HepG2 (cell line): ENCODE measurements at regions not wholly inside any gene's neighbourhood (a gene's known extent, or its start where the extent isn't known, plus 50 kb on each side); places are given as distances from the start of the nearest gene placed in this dataset.

ENCODE experiments used
- ATAC-seq: fragments of 200-7000 bp; cut with Tn5 transposase; 3 replicates; pipeline ENCODE4 v1.9.1; 2020; ENCODE audit warnings: mild to moderate bottlenecking, moderate library complexity
- BruUV-seq: library from RNA; stranded (reverse); fragments of 400-500 nt; replicated peaks from 2 replicates; lab custom pipeline; 2021; lab: Mats Ljungman, UMichigan
- CTCF ChIA-PET: fragments of 300-600 bp; formaldehyde crosslinking; extraction: SDS; loops from one replicate; lab custom pipeline; 2021; ENCODE audit warnings: low total read pairs, inconsistent platforms, low intra/inter-chr PET ratio; lab: Yijun Ruan, JAX
- POLR2A ChIA-PET: fragments of 350-600 bp; sonication (Branson Sonifier 250); formaldehyde crosslinking; loops from one replicate; lab custom pipeline; 2020; ENCODE audit warnings: antibody characterized with exemption, inconsistent platforms; lab: Yijun Ruan, JAX
- DNase-seq: peaks from one replicate; pipeline ENCODE4 v3.0.0-alpha.2; 2015; ENCODE audit warnings: low spot score
- FAIRE-seq: peaks from 3 replicates; lab custom pipeline; 2011; peaks lifted over from hg19 to GRCh38; lab: Jason Lieb, UNC
- H2AFZ ChIP-seq: one replicate; pipeline ENCODE4 v1.6.1; 2011; ENCODE audit warnings: low read length, inconsistent platforms
- H3K27ac ChIP-seq: fragments of 300-600 bp; 3 replicates; pipeline ENCODE4 v1.8.0; 2011; ENCODE audit warnings: mixed run types, mild to moderate bottlenecking, mixed read lengths, low read length, inconsistent platforms; ENCODE audit not compliant: insufficient read depth; ENCODE audit errors: extremely low read length
- H3K27me3 ChIP-seq, 2 experiments: fragments of 200-600 bp in 1 of 2; 2 replicates in 1 of 2; 3 replicates in 1 of 2; pipeline versions ENCODE4 v1.6.0 to v1.8.0; 2011; ENCODE audit warnings: low read length in 2 of 2, mild to moderate bottlenecking in 2 of 2, moderate library complexity in 2 of 2, inconsistent platforms in 1 of 2; ENCODE audit not compliant: insufficient read depth in 2 of 2, control insufficient read depth in 1 of 2
- H3K36me3 ChIP-seq, 2 experiments: fragments of 200-600 bp in 1 of 2; replicated peaks in 1 of 2; 2 replicates in 1 of 2; 3 replicates in 1 of 2; pipeline versions ENCODE4 v1.5.1 to v1.8.0; 2011; ENCODE audit warnings: low read length in 2 of 2, inconsistent platforms in 1 of 2; ENCODE audit not compliant: insufficient read depth in 2 of 2, control insufficient read depth in 1 of 2
- H3K4me1 ChIP-seq: 2 replicates; pipeline ENCODE4 v1.5.1; 2012; ENCODE audit warnings: low read length, inconsistent platforms; ENCODE audit not compliant: insufficient read depth
- H3K4me2 ChIP-seq: 2 replicates; pipeline ENCODE4 v1.6.0; 2011; ENCODE audit warnings: low read depth, low read length, inconsistent platforms
- H3K4me3 ChIP-seq, 3 experiments: fragments of 200-600 bp in 1 of 3; sonication (generic), shearing (Covaris generic) in 1 of 3; replicated peaks in 1 of 3; 2 replicates each; pipeline ENCODE4 v1.5.1; 2011 to 2016; ENCODE audit warnings: low read length in 3 of 3, inconsistent platforms in 2 of 3, low read depth in 2 of 3, mild to moderate bottlenecking in 2 of 3, control low read depth in 1 of 3, mixed read lengths in 1 of 3; ENCODE audit not compliant: insufficient read depth in 1 of 3
- H3K79me2 ChIP-seq: one replicate; pipeline ENCODE4 v1.6.1; 2011; ENCODE audit warnings: low read length, inconsistent platforms; ENCODE audit not compliant: insufficient read depth
- H3K9ac ChIP-seq: 2 replicates; pipeline ENCODE4 v1.6.0; 2011; ENCODE audit warnings: mild to moderate bottlenecking, low read depth, low read length, inconsistent platforms; ENCODE audit not compliant: insufficient read depth
- H3K9me3 ChIP-seq: 2 replicates; pipeline ENCODE4 v1.5.1; 2012; ENCODE audit warnings: mild to moderate bottlenecking, low read length
- H4K20me1 ChIP-seq: 2 replicates; pipeline ENCODE4 v1.6.0; 2011; ENCODE audit warnings: inconsistent platforms, mild to moderate bottlenecking, low read length, moderate library complexity; ENCODE audit not compliant: insufficient read depth
- BRCA1 ChIP-seq: sonication (generic); formaldehyde crosslinking; IDR thresholded peaks from 2 replicates; pipeline ENCODE4 v1.4.0; 2020; ENCODE audit warnings: missing genetic modification reagents
- HIC2 ChIP-seq: sonication (generic); formaldehyde crosslinking; IDR thresholded peaks from 2 replicates; pipeline ENCODE4 v1.9.0; 2022; ENCODE audit warnings: low read depth, missing genetic modification reagents
- LRRFIP1 ChIP-seq: sonication (generic); formaldehyde crosslinking; conservative IDR thresholded peaks from 2 replicates; pipeline ENCODE4 v1.4.0; 2020; ENCODE audit warnings: missing genetic modification reagents
- PAWR ChIP-seq: sonication (generic); formaldehyde crosslinking; IDR thresholded peaks from 2 replicates; pipeline ENCODE4 v1.4.0; 2020; ENCODE audit warnings: missing genetic modification reagents, mild to moderate bottlenecking, borderline replicate concordance
- RBAK ChIP-seq: sonication (generic); formaldehyde crosslinking; IDR thresholded peaks from 2 replicates; pipeline ENCODE4 v1.5.1; 2020; ENCODE audit warnings: mild to moderate bottlenecking, missing genetic modification reagents
- SOX5 ChIP-seq: IDR thresholded peaks from 2 replicates; pipeline ENCODE4 v1.6.1; 2016; ENCODE audit warnings: borderline replicate concordance
- ZBTB43 ChIP-seq: sonication (generic); formaldehyde crosslinking; conservative IDR thresholded peaks from 2 replicates; pipeline ENCODE4 v1.4.0; 2020; ENCODE audit warnings: missing genetic modification reagents
- ZNF333 ChIP-seq: sonication (generic); formaldehyde crosslinking; IDR thresholded peaks from 2 replicates; pipeline ENCODE4 v1.4.0; 2020; ENCODE audit warnings: mild to moderate bottlenecking, missing genetic modification reagents, borderline replicate concordance
- ZNF543 ChIP-seq: sonication (generic); formaldehyde crosslinking; IDR thresholded peaks from 2 replicates; pipeline ENCODE4 v1.4.0; 2020; ENCODE audit warnings: mild to moderate bottlenecking, missing genetic modification reagents
- ZNF564 ChIP-seq: sonication (generic); formaldehyde crosslinking; IDR thresholded peaks from 2 replicates; pipeline ENCODE4 v1.8.1; 2023; ENCODE audit warnings: mild to moderate bottlenecking, missing genetic modification reagents
- WGBS: methylation state at CpG from one replicate; pipeline ENCODE4 v1.1.6; 2017; ENCODE audit warnings: low lambda C conversion rate; 5-methylcytosine and 5-hydroxymethylcytosine counted together
- in situ Hi-C: cut with HindIII; loops from 2 replicates; pipeline ENCODE4 v1.10.0; 2017; ENCODE audit warnings: low pct_unique_long_range_greater_than_20kb; ENCODE audit not compliant: extremely low pct_ligation_motif_present
- intact Hi-C: fragments of 100-400 bp; cut with micrococcal nuclease; formaldehyde crosslinking; loops from one replicate; pipeline ENCODE4 v1.10.0; 2022; ENCODE audit not compliant: unreplicated experiment

GRCh38 chr13:88801361-88801760 is 1130.2 kb downstream of the SLITRK5 start (continued):
- TF ChIP-seq HIC2: no peak
- no peak for TF ChIP-seq ZBTB43 (CRISPR knock-in tag)
- TF ChIP-seq BRCA1 (CRISPR knock-in tag): no peak
- TF ChIP-seq ZNF333 (CRISPR knock-in tag): no peak

- Histone ChIP-seq H3K27me3 (no peaks in the 10 kb centered on the region), H4K20me1 (no peaks in the 10 kb centered on the region)
- no peak for FAIRE-seq
- TF ChIP-seq LRRFIP1 (CRISPR knock-in tag): no peak
- TF ChIP-seq PAWR (CRISPR knock-in tag): no peak
- TF ChIP-seq ZNF564 (CRISPR knock-in tag): no peak
- no peak for TF ChIP-seq ZNF543 (CRISPR knock-in tag)
- TF ChIP-seq SOX5: no peak
- TF ChIP-seq RBAK (CRISPR knock-in tag): no peak
- TF ChIP-seq, all 625 proteins: peak for 0
- Histone ChIP-seq H3K36me3 (no peaks in the 10 kb centered on the region), H2AFZ (no peak overlapping the region), H3K4me3 (no peak overlapping the region), H3K27ac (no peak overlapping the region), H3K9ac (no peak overlapping the region), H3K4me1 (no peaks in the 10 kb centered on the region), H3K4me2 (no peak overlapping the region), H3K79me2 (no peaks in the 10 kb centered on the region), H3K9me3 (peaks cover 17% of the 10 kb centered on the region)
- intact Hi-C loops: no loop called here
- ATAC-seq: no peak
- CTCF ChIA-PET: no interaction called here
- BruUV-seq: no TSS peak
- no peak for DNase-seq
- POLR2A ChIA-PET: no interaction called here
- 12% methylated on average over 2 of the region's 2 CpGs for WGBS
- in situ Hi-C loops: no loop called here
Measured at GRCh38 chr13:88802886-88803285, 1131.7 kb downstream of the SLITRK5 start.
